Tibial artery (tissue), 4 donors: ENCODE measurements at regions not wholly inside any gene's neighbourhood (a gene's known extent, or its start where the extent isn't known, plus 50 kb on each side); places are given as distances from the start of the nearest gene placed in this dataset.

ENCODE experiments used
- DNase-seq, 2 donors: peaks; one replicate each; pipeline ENCODE4 v3.0.0-alpha.2; 2019
- H3K27ac ChIP-seq, 2 donors: fragments of 200-600 bp; sonication (generic) in 1 of 2; 1 replicate in 1 of 2; 2 replicates in 1 of 2; pipeline ENCODE4 v1.5.1; 2018 to 2019; ENCODE audit warnings: mild to moderate bottlenecking in 1 of 2
- H3K27me3 ChIP-seq, 2 donors: fragments of 200-600 bp; sonication (generic) in 1 of 2; one replicate each; pipeline versions ENCODE4 v1.5.1 to v1.6.0; 2016 to 2019
- H3K36me3 ChIP-seq, 3 donors: fragments of 200-600 bp; sonication (generic) in 2 of 3; one replicate each; pipeline ENCODE4 v1.5.1; 2016 to 2019; ENCODE audit warnings: mild to moderate bottlenecking in 2 of 3
- H3K4me1 ChIP-seq, 4 donors: fragments of 200-600 bp; sonication (generic) in 2 of 4; 1 replicate in 3 of 4; 2 replicates in 1 of 4; pipeline ENCODE4 v1.5.1; 2016 to 2019
- H3K4me3 ChIP-seq, 2 donors: fragments of 200-600 bp; sonication (generic) in 1 of 2; 1 replicate in 1 of 2; 2 replicates in 1 of 2; pipeline ENCODE4 v1.5.1; 2018 to 2019; ENCODE audit warnings: mild to moderate bottlenecking in 2 of 2
- H3K9me3 ChIP-seq, 3 donors: fragments of 200-600 bp; sonication (generic) in 1 of 3; one replicate each; pipeline ENCODE4 v1.5.1; 2016 to 2019
- CTCF ChIP-seq, 2 experiments: fragments of 200-600 bp in 1 of 2; fragments of 450-650 bp in 1 of 2; IDR thresholded peaks; one replicate each; pipeline ENCODE4 v1.5.1; 2017 to 2019; ENCODE audit warnings: antibody characterized with exemption in 2 of 2, mild to moderate bottlenecking in 1 of 2, moderate library complexity in 1 of 2
- intact Hi-C: fragments of 100-400 bp; cut with DNase I; formaldehyde crosslinking; loops from one replicate; pipeline ENCODE4 v1.15.0; 2023; ENCODE audit warnings: low total_unique reads

DNA sequence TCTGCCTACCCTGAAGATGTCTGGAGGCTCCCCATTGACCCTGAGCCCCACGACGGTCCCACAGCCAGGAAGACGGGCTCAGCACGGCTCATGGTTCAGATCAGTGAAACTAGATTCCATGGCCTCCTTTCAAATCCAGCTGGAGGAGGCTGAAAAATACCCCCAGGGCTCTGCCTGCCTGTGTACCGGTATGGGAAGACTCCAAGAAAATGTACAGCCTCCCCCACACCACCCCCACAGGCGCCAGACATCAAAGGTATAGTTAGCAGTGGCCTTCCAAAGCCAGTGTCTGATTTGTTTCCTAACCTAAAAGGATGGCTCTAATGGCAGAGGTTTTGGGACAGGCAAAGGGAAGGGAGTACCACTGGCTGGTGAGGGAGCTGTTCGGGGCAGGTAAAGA is 86.2 kb upstream of the SNAP25 start:
- Histone ChIP-seq H3K4me3 (no peak overlapping the region), H3K27ac (no peak overlapping the region), H3K27me3 (no peaks in the 10 kb centered on the region), H3K9me3 (no peaks in the 10 kb centered on the region), H3K36me3 (no peaks in the 10 kb centered on the region), H3K4me1 (peaks cover 0 to 10% (median 3%) of the 10 kb centered on the region in 4 donors)
- no peak for DNase-seq
- no peak for TF ChIP-seq CTCF (IDR thresholded peaks at IDR 0.05)
- intact Hi-C loops, result no loop called here

- H3K4me1 ChIP-seq, result peaks cover 0 to 10% (median 3%) of the 10 kb centered on the region in 4 donors
- intact Hi-C loops, result no loop called here
- no peak for DNase-seq
- H3K36me3 ChIP-seq, result no peaks in the 10 kb centered on the region
- no peak overlapping the region for H3K4me3 ChIP-seq
- no peaks in the 10 kb centered on the region for H3K9me3 ChIP-seq
- no peaks in the 10 kb centered on the region for H3K27me3 ChIP-seq
- TF ChIP-seq CTCF (IDR thresholded peaks at IDR 0.05), result no peak
- H3K27ac ChIP-seq, result no peak overlapping the region
These were observed 85.1 kb upstream of the SNAP25 start for GRCh38 chr20:10133532-10133931.

DNA sequence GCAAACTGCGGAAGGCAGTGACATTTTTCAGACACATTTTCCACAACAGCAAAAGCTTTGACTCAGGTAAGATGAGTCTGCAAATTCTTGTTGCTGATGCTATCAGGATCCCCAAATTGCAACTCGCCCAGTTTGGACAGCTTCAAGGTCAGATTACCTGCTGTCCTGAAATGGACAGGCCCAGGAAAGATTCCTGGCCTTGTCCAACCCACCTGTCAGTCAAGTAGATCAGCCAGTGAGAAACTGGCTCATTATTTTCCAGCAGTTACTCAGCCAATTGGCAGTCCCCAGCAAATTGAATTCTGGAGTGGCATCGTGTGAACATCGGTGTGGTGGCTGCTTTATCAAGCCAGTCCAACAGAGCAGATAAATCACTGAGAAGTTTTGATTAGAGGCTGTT is 84.5 kb upstream of the SNAP25 start:
- H3K27ac ChIP-seq, result no peak overlapping the region
- H3K4me1 ChIP-seq, result peaks cover 0 to 10% (median 3%) of the 10 kb centered on the region in 4 donors
- DNase-seq, result no peak
- no peaks in the 10 kb centered on the region for H3K36me3 ChIP-seq
- no peaks in the 10 kb centered on the region for H3K27me3 ChIP-seq
- no peak for TF ChIP-seq CTCF (IDR thresholded peaks at IDR 0.05)
- H3K9me3 ChIP-seq, result no peaks in the 10 kb centered on the region
- H3K4me3 ChIP-seq, result no peak overlapping the region
- intact Hi-C loops, result no loop called here

GRCh38 chr20:10135438-10135837 is 83.2 kb upstream of the SNAP25 start:
- H3K4me1 ChIP-seq, result peaks cover 0 to 10% (median 3%) of the 10 kb centered on the region in 4 donors
- intact Hi-C loops, result no loop called here
- H3K36me3 ChIP-seq, result no peaks in the 10 kb centered on the region
- no peaks in the 10 kb centered on the region for H3K9me3 ChIP-seq
- DNase-seq, result no peak
- no peak overlapping the region for H3K4me3 ChIP-seq
- no peak for TF ChIP-seq CTCF (IDR thresholded peaks at IDR 0.05)
- H3K27me3 ChIP-seq, result no peaks in the 10 kb centered on the region
- no peak overlapping the region for H3K27ac ChIP-seq

- peaks cover 0 to 1% (median 0%) of the 10 kb centered on the region in 4 donors for H3K4me1 ChIP-seq
- no peak for DNase-seq
- intact Hi-C loops, result no loop called here
- H3K27me3 ChIP-seq, result no peaks in the 10 kb centered on the region
- H3K4me3 ChIP-seq, result no peak overlapping the region
- H3K27ac ChIP-seq, result no peak overlapping the region
- no peaks in the 10 kb centered on the region for H3K9me3 ChIP-seq
- H3K36me3 ChIP-seq, result no peaks in the 10 kb centered on the region
- no peak for TF ChIP-seq CTCF (IDR thresholded peaks at IDR 0.05)
These were observed 81.6 kb upstream of the SNAP25 start for GRCh38 chr20:10137032-10137431.

DNA sequence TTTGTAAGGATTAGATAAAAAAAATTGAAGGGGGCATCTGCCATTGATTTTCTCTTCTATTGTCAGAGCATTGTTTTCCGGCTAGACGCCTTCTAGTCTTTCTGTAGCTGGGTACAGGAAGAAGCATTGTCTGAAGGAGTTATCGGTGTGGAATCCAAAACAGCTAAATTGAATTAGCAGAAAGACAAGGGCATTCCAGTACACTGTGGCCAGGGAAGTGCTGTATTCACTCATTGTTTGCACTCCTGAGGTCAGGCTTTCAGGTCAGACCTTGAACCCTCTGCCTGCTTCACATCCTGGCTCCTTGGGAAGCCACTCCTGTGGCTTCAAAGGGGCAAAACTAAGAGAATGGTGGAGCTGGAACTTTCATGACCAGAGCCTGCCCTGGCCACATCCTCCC is 81.1 kb upstream of the SNAP25 start:
- Histone ChIP-seq H3K4me3 (no peak overlapping the region), H3K27ac (no peak overlapping the region), H3K9me3 (no peaks in the 10 kb centered on the region), H3K27me3 (no peaks in the 10 kb centered on the region), H3K4me1 (no peaks in the 10 kb centered on the region), H3K36me3 (no peaks in the 10 kb centered on the region)
- DNase-seq, result no peak
- TF ChIP-seq CTCF (IDR thresholded peaks at IDR 0.05), result no peak
- intact Hi-C loops, result no loop called here
